Osteocyte (in vitro differentiated cells): ENCODE measurements at regions not wholly inside any gene's neighbourhood (a gene's known extent, or its start where the extent isn't known, plus 50 kb on each side); places are given as distances from the start of the nearest gene placed in this dataset.

Experiments
- DNase-seq: peaks from one replicate; pipeline ENCODE4 v3.0.0; 2021; ENCODE audit warnings: mixed read lengths; ENCODE audit not compliant: unreplicated experiment; ENCODE audit errors: extremely low spot score
- H3K27ac Mint-ChIP-seq: one replicate; pipeline ENCODE4 v1.8.0; 2021; ENCODE audit warnings: mild to moderate bottlenecking, mixed read lengths; ENCODE audit not compliant: unreplicated experiment
- H3K27me3 Mint-ChIP-seq: one replicate; pipeline ENCODE4 v1.8.0; 2021; ENCODE audit warnings: mixed read lengths; ENCODE audit not compliant: unreplicated experiment
- H3K36me3 Mint-ChIP-seq: one replicate; pipeline ENCODE4 v1.8.0; 2021; ENCODE audit warnings: mixed read lengths; ENCODE audit not compliant: unreplicated experiment
- H3K4me1 Mint-ChIP-seq: one replicate; pipeline ENCODE4 v1.8.0; 2021; ENCODE audit warnings: mixed read lengths; ENCODE audit not compliant: unreplicated experiment
- H3K4me3 Mint-ChIP-seq: one replicate; pipeline ENCODE4 v1.8.0; 2021; ENCODE audit warnings: mild to moderate bottlenecking, moderate library complexity, mixed read lengths; ENCODE audit not compliant: unreplicated experiment
- H3K9me3 Mint-ChIP-seq: one replicate; pipeline ENCODE4 v1.8.0; 2021; ENCODE audit warnings: mixed read lengths; ENCODE audit not compliant: unreplicated experiment
- TF ChIP-seq, protein P1 (sequence below): fragments of 200-600 bp; sonication (generic); IDR thresholded peaks from 2 replicates; pipeline ENCODE4 v1.5.0; 2021; ENCODE audit warnings: antibody characterized with exemption, mild to moderate bottlenecking, moderate library complexity

DNA sequence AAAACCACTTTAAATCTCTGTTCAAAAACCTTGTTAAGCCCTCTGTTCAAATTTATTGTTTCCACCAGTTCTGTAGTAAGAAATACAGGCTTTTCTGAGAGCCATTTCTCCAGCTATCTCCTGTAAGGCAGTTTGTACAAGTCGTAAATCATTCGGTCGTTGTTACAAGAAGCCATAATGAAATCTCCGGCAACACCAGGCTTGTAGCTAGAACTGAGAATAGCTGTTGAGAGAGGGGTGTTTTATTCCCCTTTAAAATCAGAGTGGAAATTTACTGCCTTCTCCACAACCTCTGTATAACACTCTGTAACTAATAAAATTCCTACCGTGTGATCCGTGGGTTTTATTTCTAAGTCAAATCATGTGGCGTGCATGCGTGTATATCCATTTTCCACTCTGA, 335.8 kb upstream of the KAZN start:
- no peak for DNase-seq
- H3K4me3 Mint-ChIP-seq, result no peak overlapping the region
- no peaks in the 10 kb centered on the region for H3K36me3 Mint-ChIP-seq
- H3K27me3 Mint-ChIP-seq, result peaks cover 2% of the 10 kb centered on the region
- H3K9me3 Mint-ChIP-seq, result peaks cover 9% of the 10 kb centered on the region
- H3K27ac Mint-ChIP-seq, result no peak overlapping the region
- TF ChIP-seq, protein P1, sequence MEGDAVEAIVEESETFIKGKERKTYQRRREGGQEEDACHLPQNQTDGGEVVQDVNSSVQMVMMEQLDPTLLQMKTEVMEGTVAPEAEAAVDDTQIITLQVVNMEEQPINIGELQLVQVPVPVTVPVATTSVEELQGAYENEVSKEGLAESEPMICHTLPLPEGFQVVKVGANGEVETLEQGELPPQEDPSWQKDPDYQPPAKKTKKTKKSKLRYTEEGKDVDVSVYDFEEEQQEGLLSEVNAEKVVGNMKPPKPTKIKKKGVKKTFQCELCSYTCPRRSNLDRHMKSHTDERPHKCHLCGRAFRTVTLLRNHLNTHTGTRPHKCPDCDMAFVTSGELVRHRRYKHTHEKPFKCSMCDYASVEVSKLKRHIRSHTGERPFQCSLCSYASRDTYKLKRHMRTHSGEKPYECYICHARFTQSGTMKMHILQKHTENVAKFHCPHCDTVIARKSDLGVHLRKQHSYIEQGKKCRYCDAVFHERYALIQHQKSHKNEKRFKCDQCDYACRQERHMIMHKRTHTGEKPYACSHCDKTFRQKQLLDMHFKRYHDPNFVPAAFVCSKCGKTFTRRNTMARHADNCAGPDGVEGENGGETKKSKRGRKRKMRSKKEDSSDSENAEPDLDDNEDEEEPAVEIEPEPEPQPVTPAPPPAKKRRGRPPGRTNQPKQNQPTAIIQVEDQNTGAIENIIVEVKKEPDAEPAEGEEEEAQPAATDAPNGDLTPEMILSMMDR, result no peak
- no peaks in the 10 kb centered on the region for H3K4me1 Mint-ChIP-seq

DNA sequence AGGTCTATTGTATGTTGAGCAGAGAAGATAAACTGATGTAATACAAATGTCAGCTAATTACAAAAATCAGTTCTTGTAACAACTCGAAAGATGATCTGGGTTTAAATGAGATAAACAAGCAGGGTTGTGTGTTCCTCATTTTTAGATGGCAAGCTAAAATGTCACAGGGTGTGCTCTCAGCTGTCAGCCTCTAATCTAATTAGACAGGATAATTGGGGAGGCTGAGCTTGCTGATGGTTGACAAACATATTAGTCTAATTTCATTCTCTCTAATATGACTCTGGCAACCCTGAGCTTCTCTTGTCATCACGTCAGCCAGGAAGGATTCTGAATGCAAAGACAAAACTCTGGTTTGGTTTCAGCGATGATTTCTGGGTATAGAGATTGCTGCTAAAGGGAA, 335.3 kb upstream of the KAZN start:
- Mint-ChIP-seq H3K27ac (no peak overlapping the region), H3K9me3 (peaks cover 9% of the 10 kb centered on the region), H3K36me3 (no peaks in the 10 kb centered on the region), H3K4me1 (no peaks in the 10 kb centered on the region), H3K27me3 (peaks cover 2% of the 10 kb centered on the region), H3K4me3 (no peak overlapping the region)
- no peak for DNase-seq
- TF ChIP-seq, protein P1, result no peak

DNA sequence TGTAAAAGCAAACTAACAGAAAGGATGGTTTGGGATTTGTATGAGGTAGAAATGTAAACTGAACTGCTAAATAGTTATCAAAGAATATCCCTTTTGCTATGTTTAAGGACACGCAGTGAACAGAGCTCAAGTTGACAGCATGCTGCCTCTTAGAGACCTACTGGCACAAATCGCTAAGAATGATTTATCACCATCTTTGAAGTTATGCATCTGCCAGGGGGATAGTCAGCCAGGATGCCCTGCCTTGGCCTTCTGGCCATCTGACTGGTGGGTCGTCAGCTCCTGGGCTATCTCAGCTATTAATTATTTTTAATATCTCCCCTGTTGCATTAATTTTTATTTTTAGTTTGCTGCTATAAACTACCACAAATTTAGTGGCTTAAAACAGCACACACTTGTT, 334.8 kb upstream of the KAZN start:
- no peak for DNase-seq
- H3K36me3 Mint-ChIP-seq, result no peaks in the 10 kb centered on the region
- peaks cover 2% of the 10 kb centered on the region for H3K27me3 Mint-ChIP-seq
- H3K27ac Mint-ChIP-seq, result no peak overlapping the region
- no peak overlapping the region for H3K4me3 Mint-ChIP-seq
- peaks cover 6% of the 10 kb centered on the region for H3K9me3 Mint-ChIP-seq
- H3K4me1 Mint-ChIP-seq, result no peaks in the 10 kb centered on the region
- TF ChIP-seq, protein P1, result no peak

DNA sequence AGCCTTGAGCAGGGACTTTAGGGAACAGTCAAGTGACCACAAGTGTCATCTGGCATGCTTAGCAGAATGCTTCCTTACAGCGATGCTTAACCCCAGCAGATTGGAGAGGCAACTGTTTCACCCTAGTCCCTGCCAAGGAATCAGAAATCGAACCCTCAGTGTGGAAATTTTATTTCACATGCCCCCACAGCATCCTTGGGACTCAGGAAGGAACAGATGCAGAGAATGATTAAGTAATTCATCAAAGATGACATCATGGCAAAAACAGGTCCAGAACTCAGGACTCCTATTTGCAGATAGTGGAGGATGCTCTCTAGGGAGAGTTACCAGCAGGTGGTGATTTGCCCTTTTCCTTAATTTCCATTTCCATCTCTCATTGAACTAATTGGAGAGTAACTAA, 333.0 kb upstream of the KAZN start:
- TF ChIP-seq, protein P1, result no peak
- Mint-ChIP-seq H3K4me1 (no peaks in the 10 kb centered on the region), H3K36me3 (no peaks in the 10 kb centered on the region), H3K27ac (no peak overlapping the region), H3K27me3 (peaks cover 2% of the 10 kb centered on the region), H3K4me3 (no peak overlapping the region), H3K9me3 (no peaks in the 10 kb centered on the region)
- DNase-seq, result no peak

DNA sequence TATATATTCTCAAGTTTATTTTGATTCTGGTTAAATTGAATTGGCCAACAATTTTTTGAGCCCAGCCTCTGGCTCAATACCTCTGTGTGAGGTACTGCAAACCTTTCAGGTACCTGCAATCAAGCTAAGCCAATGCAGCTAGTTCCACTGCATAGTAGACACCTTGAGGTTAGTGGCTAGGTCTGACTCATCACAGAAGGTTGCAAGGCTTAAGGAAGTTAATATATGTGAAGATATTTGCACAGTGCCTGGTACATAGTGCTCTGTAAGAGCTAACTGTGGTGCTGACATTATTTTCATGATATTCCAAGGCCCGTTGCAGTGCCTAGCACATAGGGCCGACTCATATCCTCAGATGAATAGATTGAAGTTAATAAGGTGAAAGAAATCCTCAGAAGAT, 330.5 kb upstream of the KAZN start:
- Mint-ChIP-seq H3K4me1 (no peaks in the 10 kb centered on the region), H3K27me3 (peaks cover 2% of the 10 kb centered on the region), H3K9me3 (peaks cover 13% of the 10 kb centered on the region), H3K4me3 (no peak overlapping the region), H3K36me3 (no peaks in the 10 kb centered on the region), H3K27ac (no peak overlapping the region)
- TF ChIP-seq, protein P1, result no peak
- no peak for DNase-seq
